Breast epithelium (tissue), 4 donors: ENCODE measurements at regions not wholly inside any gene's neighbourhood (a gene's known extent, or its start where the extent isn't known, plus 50 kb on each side); places are given as distances from the start of the nearest gene placed in this dataset.

Experiments used
- DNase-seq, 2 donors: peaks; one replicate each; pipeline ENCODE4 v3.0.0-alpha.2; 2019; ENCODE audit warnings: low spot score in 2 of 2
- H3K27ac ChIP-seq, 2 donors: fragments of 200-600 bp; sonication (generic) in 1 of 2; one replicate each; pipeline ENCODE4 v1.5.1; 2016 to 2019; ENCODE audit warnings: mild to moderate bottlenecking in 1 of 2
- H3K27me3 ChIP-seq, 2 donors: fragments of 200-600 bp; sonication (generic) in 1 of 2; one replicate each; pipeline versions ENCODE4 v1.5.1 to v1.6.0; 2017 to 2019; ENCODE audit warnings: control low read depth in 1 of 2, mild to moderate bottlenecking in 1 of 2
- H3K36me3 ChIP-seq: fragments of 200-600 bp; one replicate; pipeline ENCODE4 v1.5.1; 2019
- H3K4me1 ChIP-seq, 2 donors: fragments of 200-600 bp; sonication (generic); one replicate each; pipeline ENCODE4 v1.5.1; 2016 to 2019; ENCODE audit warnings: control low read depth in 1 of 2
- H3K4me3 ChIP-seq, 3 donors: fragments of 200-600 bp; sonication (generic); 1 replicate in 2 of 3; 2 replicates in 1 of 3; pipeline ENCODE4 v1.5.1; 2016 to 2019; ENCODE audit warnings: mild to moderate bottlenecking in 3 of 3, moderate library complexity in 2 of 3
- H3K9me3 ChIP-seq, 2 donors: fragments of 200-600 bp; sonication (generic) in 1 of 2; one replicate each; pipeline ENCODE4 v1.5.1; 2016 to 2019; ENCODE audit warnings: control low read depth in 1 of 2
- CTCF ChIP-seq, 3 donors: fragments of 450-650 bp; IDR thresholded peaks; one replicate each; pipeline ENCODE4 v1.5.1; 2016 to 2017; ENCODE audit warnings: antibody characterized with exemption in 3 of 3, mild to moderate bottlenecking in 3 of 3, moderate library complexity in 3 of 3
- POLR2A ChIP-seq: fragments of 450-650 bp; IDR thresholded peaks from one replicate; pipeline ENCODE4 v1.6.1; 2016; ENCODE audit warnings: antibody characterized with exemption, mild to moderate bottlenecking, moderate library complexity
- POLR2AphosphoS5 ChIP-seq, 3 donors: sonication (generic); formaldehyde crosslinking; IDR thresholded peaks; one replicate each; pipeline ENCODE4 v1.6.1; 2017; ENCODE audit warnings: antibody characterized with exemption in 3 of 3
- intact Hi-C: fragments of 100-400 bp; cut with DNase I; formaldehyde crosslinking; loops from one replicate; pipeline ENCODE4 v1.15.1; 2023; ENCODE audit warnings: low total_unique reads

- no peaks in the 10 kb centered on the region for H3K27me3 ChIP-seq
- peak overlapping the region in 2 of 3 donors; percentile 7 to 16 for H3K4me3 ChIP-seq
- no peaks in the 10 kb centered on the region for H3K4me1 ChIP-seq
- H3K36me3 ChIP-seq, result no peaks in the 10 kb centered on the region
- DNase-seq, result peak; percentile 28 to 62
- no peaks in the 10 kb centered on the region for H3K9me3 ChIP-seq
- no peak overlapping the region for H3K27ac ChIP-seq
- intact Hi-C loops, result no loop called here
- no peak for TF ChIP-seq POLR2A
- no peak for TF ChIP-seq CTCF (IDR thresholded peaks at IDR 0.05)
- no peak for TF ChIP-seq POLR2AphosphoS5 (IDR thresholded peaks at IDR 0.05)
Observed at GRCh38 chr21:36246080-36246631, 73.8 kb upstream of the MORC3 start.

GRCh38 chr21:36247316-36248010 is 72.5 kb upstream of the MORC3 start:
- DNase-seq, result no peak
- intact Hi-C loops, result no loop called here
- Histone ChIP-seq H3K4me3 (no peak overlapping the region), H3K27ac (no peak overlapping the region), H3K27me3 (no peaks in the 10 kb centered on the region), H3K36me3 (no peaks in the 10 kb centered on the region), H3K9me3 (no peaks in the 10 kb centered on the region), H3K4me1 (no peaks in the 10 kb centered on the region)
- TF ChIP-seq POLR2AphosphoS5 (IDR thresholded peaks at IDR 0.05) (no peak), POLR2A (no peak), CTCF (IDR thresholded peaks at IDR 0.05) (no peak)

- Histone ChIP-seq H3K4me1 (no peaks in the 10 kb centered on the region), H3K9me3 (no peaks in the 10 kb centered on the region), H3K27me3 (no peaks in the 10 kb centered on the region), H3K36me3 (no peaks in the 10 kb centered on the region), H3K27ac (no peak overlapping the region), H3K4me3 (no peak overlapping the region)
- TF ChIP-seq CTCF (IDR thresholded peaks at IDR 0.05), result no peak
- no peak for TF ChIP-seq POLR2AphosphoS5 (IDR thresholded peaks at IDR 0.05)
- TF ChIP-seq POLR2A, result no peak
- DNase-seq, result no peak
- intact Hi-C loops, result no loop called here
Observed at GRCh38 chr21:36249576-36250422, 70.2 kb upstream of the MORC3 start.

GRCh38 chr21:36250423-36251075 is 69.4 kb upstream of the MORC3 start:
- H3K4me1 ChIP-seq, result no peaks in the 10 kb centered on the region
- TF ChIP-seq POLR2A (no peak), CTCF (IDR thresholded peaks at IDR 0.05) (no peak), POLR2AphosphoS5 (IDR thresholded peaks at IDR 0.05) (no peak)
- no peak for DNase-seq
- intact Hi-C loops, result no loop called here
- no peak overlapping the region for H3K27ac ChIP-seq
- no peaks in the 10 kb centered on the region for H3K9me3 ChIP-seq
- no peaks in the 10 kb centered on the region for H3K36me3 ChIP-seq
- no peak overlapping the region for H3K4me3 ChIP-seq
- H3K27me3 ChIP-seq, result no peaks in the 10 kb centered on the region
